ENCODE measurements at regions not wholly inside any gene's neighbourhood (a gene's known extent, or its start where the extent isn't known, plus 50 kb on each side); places are given as distances from the start of the nearest gene placed in this dataset.

GRCh38 chr5:60330236-60330635 lies 369.7 kb downstream of the DEPDC1B start:
- no peak for DNase-seq

- no peak for DNase-seq
These were observed 374.1 kb downstream of the DEPDC1B start for GRCh38 chr5:60325870-60326269.

- DNase-seq, result no peak
These were observed 376.4 kb downstream of the DEPDC1B start for GRCh38 chr5:60323596-60323995.

- DNase-seq, result no peak
These were observed 387.9 kb downstream of the DEPDC1B start for GRCh38 chr5:60312098-60312497.

- no peak for DNase-seq
These were observed 400.0 kb downstream of the DEPDC1B start for GRCh38 chr5:60299944-60300343.

- DNase-seq, result no peak
These were observed 402.3 kb downstream of the DEPDC1B start for GRCh38 chr5:60297658-60298057.

GRCh38 chr5:60295423-60295822 lies 401.9 kb upstream of the PDE4D start:
- no peak for DNase-seq

GRCh38 chr5:60293518-60293917 lies 400.0 kb upstream of the PDE4D start:
- no peak for DNase-seq

- DNase-seq, result no peak
These were observed 393.7 kb upstream of the PDE4D start for GRCh38 chr5:60287174-60287771.

GRCh38 chr5:60285910-60286309 lies 392.4 kb upstream of the PDE4D start:
- no peak for DNase-seq

GRCh38 chr5:60280943-60281342 lies 387.4 kb upstream of the PDE4D start:
- no peak for DNase-seq

- DNase-seq, result no peak
These were observed 384.4 kb upstream of the PDE4D start for GRCh38 chr5:60277941-60278340.

- DNase-seq, result no peak
These were observed 381.2 kb upstream of the PDE4D start for GRCh38 chr5:60274747-60275146.

GRCh38 chr5:60271517-60271916 lies 378.0 kb upstream of the PDE4D start:
- no peak for DNase-seq

- no peak for DNase-seq
These were observed 374.4 kb upstream of the PDE4D start for GRCh38 chr5:60267907-60268306.

- DNase-seq, result no peak
These were observed 369.8 kb upstream of the PDE4D start for GRCh38 chr5:60263346-60263745.

GRCh38 chr5:60262576-60263295 lies 369.2 kb upstream of the PDE4D start:
- no peak for DNase-seq

GRCh38 chr5:60261732-60262131 lies 368.2 kb upstream of the PDE4D start:
- DNase-seq, result no peak

- no peak for DNase-seq
These were observed 367.1 kb upstream of the PDE4D start for GRCh38 chr5:60260658-60261057.

GRCh38 chr5:60259730-60260129 lies 366.2 kb upstream of the PDE4D start:
- no peak for DNase-seq

GRCh38 chr5:60257596-60258271 lies 364.2 kb upstream of the PDE4D start:
- no peak for DNase-seq

- DNase-seq, result no peak
These were observed 363.0 kb upstream of the PDE4D start for GRCh38 chr5:60256546-60256945.

- no peak for DNase-seq
These were observed 355.4 kb upstream of the PDE4D start for GRCh38 chr5:60248901-60249300.

- no peak for DNase-seq
These were observed 350.2 kb upstream of the PDE4D start for GRCh38 chr5:60243713-60244112.
